Lung (tissue), 11 donors: ENCODE measurements at regions not wholly inside any gene's neighbourhood (a gene's known extent, or its start where the extent isn't known, plus 50 kb on each side); places are given as distances from the start of the nearest gene placed in this dataset.
A peak's percentile ranks its signal among the peaks of the same experiment; 100 is the strongest.

ENCODE experiments used
- ATAC-seq: fragments of 200-7000 bp; cut with Tn5 transposase; one replicate; pipeline ENCODE4 v1.9.1; 2020; ENCODE audit warnings: moderate number of reproducible peaks; ENCODE audit not compliant: insufficient read depth, low FRiP score
- DNase-seq, 3 donors: peaks; one replicate each; pipeline ENCODE4 v3.0.0-alpha.2; 2013 to 2017
- H3K27ac ChIP-seq, 2 donors: one replicate each; pipeline ENCODE4 v1.5.1; 2013; ENCODE audit warnings: mild to moderate bottlenecking in 2 of 2, moderate library complexity in 2 of 2, control low read depth in 1 of 2, inconsistent platforms in 1 of 2, low read depth in 1 of 2, low read length in 1 of 2
- H3K27me3 ChIP-seq, 3 donors: one replicate each; pipeline ENCODE4 v1.5.1; 2013; ENCODE audit warnings: low read length in 2 of 3; ENCODE audit not compliant: control insufficient read depth in 3 of 3, insufficient read depth in 3 of 3
- H3K36me3 ChIP-seq, 4 donors: one replicate each; pipeline ENCODE4 v1.5.1; 2013; ENCODE audit warnings: low read length in 4 of 4, mild to moderate bottlenecking in 1 of 4, moderate library complexity in 1 of 4; ENCODE audit not compliant: control insufficient read depth in 4 of 4, insufficient read depth in 4 of 4
- H3K4me1 ChIP-seq, 5 donors: one replicate each; pipeline ENCODE4 v1.5.1; 2013; ENCODE audit warnings: low read length in 5 of 5, mild to moderate bottlenecking in 2 of 5, moderate library complexity in 1 of 5; ENCODE audit not compliant: control insufficient read depth in 5 of 5, insufficient read depth in 5 of 5
- H3K4me3 ChIP-seq: one replicate; pipeline ENCODE4 v1.5.1; 2013; ENCODE audit warnings: mild to moderate bottlenecking, control low read depth, moderate library complexity
- H3K9ac ChIP-seq, 2 donors: one replicate each; pipeline ENCODE4 v1.5.1; 2013; ENCODE audit warnings: low read length in 2 of 2, control low read depth in 1 of 2; ENCODE audit not compliant: insufficient read depth in 1 of 2
- H3K9me3 ChIP-seq, 4 donors: one replicate each; pipeline ENCODE4 v1.5.1; 2013; ENCODE audit warnings: low read length in 3 of 4, mild to moderate bottlenecking in 1 of 4, moderate library complexity in 1 of 4; ENCODE audit not compliant: control insufficient read depth in 4 of 4, insufficient read depth in 3 of 4
- CTCF ChIP-seq: IDR thresholded peaks from 2 replicates; pipeline ENCODE4 v1.5.1; 2012; ENCODE audit warnings: mild to moderate bottlenecking; ENCODE audit errors: control extremely low read depth, extremely low read depth
- WGBS, 2 donors: extraction: QIAGEN DNeasy Blood & Tissue Kit; methylation state at CpG; one replicate each; pipeline ENCODE4 v1.1.7; 2013; 5-methylcytosine and 5-hydroxymethylcytosine counted together
- donor health status: control.
- donor health status: control.
- donor health status: Bipolar disorder and iron deficiency.
- donor health status: healthy.
- donor health status: DM: yes; HTN: yes; CAD: no.

GRCh38 chr3:178397202-178397601 is 139.0 kb upstream of the KCNMB2 start:
- Histone ChIP-seq H3K4me3 (no peak overlapping the region), H3K9me3 (no peaks in the 10 kb centered on the region), H3K27ac (no peak overlapping the region), H3K9ac (no peak overlapping the region), H3K27me3 (no peaks in the 10 kb centered on the region), H3K36me3 (no peaks in the 10 kb centered on the region), H3K4me1 (peaks cover 0 to 6% (median 0%) of the 10 kb centered on the region in 5 donors)
- TF ChIP-seq CTCF, result no peak
- 92 to 96% methylated on average over 2 of the region's 2 CpGs for WGBS, 2 donors
- no peak for DNase-seq
- no peak for ATAC-seq

GRCh38 chr3:178397836-178398235 is 138.4 kb upstream of the KCNMB2 start:
- H3K4me1 ChIP-seq, result peaks cover 0 to 2% (median 0%) of the 10 kb centered on the region in 5 donors
- H3K9me3 ChIP-seq, result no peaks in the 10 kb centered on the region
- H3K9ac ChIP-seq, result no peak overlapping the region
- no peak overlapping the region for H3K4me3 ChIP-seq
- WGBS, 2 donors, result 84 to 92% methylated on average over 1 of the region's 1 CpG
- DNase-seq, result no peak
- TF ChIP-seq CTCF, result no peak
- no peaks in the 10 kb centered on the region for H3K36me3 ChIP-seq
- no peak overlapping the region for H3K27ac ChIP-seq
- no peak for ATAC-seq
- no peaks in the 10 kb centered on the region for H3K27me3 ChIP-seq

GRCh38 chr3:178404961-178405360 is 131.3 kb upstream of the KCNMB2 start:
- H3K4me1 ChIP-seq, result peaks cover 0 to 28% (median 0%) of the 10 kb centered on the region in 5 donors
- no peak overlapping the region for H3K27ac ChIP-seq
- no peaks in the 10 kb centered on the region for H3K27me3 ChIP-seq
- ATAC-seq, result no peak
- H3K9me3 ChIP-seq, result no peaks in the 10 kb centered on the region
- DNase-seq, result peak in 1 of 3 donors; percentile 11
- H3K4me3 ChIP-seq, result no peak overlapping the region
- no peak overlapping the region for H3K9ac ChIP-seq
- H3K36me3 ChIP-seq, result no peaks in the 10 kb centered on the region
- 43 to 50% methylated on average over 2 of the region's 2 CpGs for WGBS, 2 donors
- no peak for TF ChIP-seq CTCF

GRCh38 chr3:178405531-178405930 is 130.7 kb upstream of the KCNMB2 start:
- no peaks in the 10 kb centered on the region for H3K36me3 ChIP-seq
- H3K9ac ChIP-seq, result no peak overlapping the region
- ATAC-seq (no peak), DNase-seq (peak in 2 of 3 donors; percentile 84 to 87)
- no peak overlapping the region for H3K4me3 ChIP-seq
- no peak overlapping the region for H3K27ac ChIP-seq
- peaks cover 0 to 28% (median 0%) of the 10 kb centered on the region in 5 donors for H3K4me1 ChIP-seq
- TF ChIP-seq CTCF, result no peak
- no peaks in the 10 kb centered on the region for H3K9me3 ChIP-seq
- H3K27me3 ChIP-seq, result no peaks in the 10 kb centered on the region
- 48 to 65% methylated on average over 2 of the region's 2 CpGs for WGBS, 2 donors
